ENCODE measurements at regions not wholly inside any gene's neighbourhood (a gene's known extent, or its start where the extent isn't known, plus 50 kb on each side); places are given as distances from the start of the nearest gene placed in this dataset.

- no peak for DNase-seq (ENCODE audit: low spot score)
- TF ChIP-seq JUND (IDR thresholded peaks at IDR 0.05): no peak
- no peak for TF ChIP-seq HNF4G (IDR thresholded peaks at IDR 0.05)
- no peak for TF ChIP-seq ZBTB33 (IDR thresholded peaks at IDR 0.05)
- TF ChIP-seq ATF3 (IDR thresholded peaks at IDR 0.05): no peak
- TF ChIP-seq YY1 (IDR thresholded peaks at IDR 0.05): no peak
- no peak for TF ChIP-seq HNF4A (conservative IDR thresholded peaks at IDR 0.05)
- TF ChIP-seq, protein P1, sequence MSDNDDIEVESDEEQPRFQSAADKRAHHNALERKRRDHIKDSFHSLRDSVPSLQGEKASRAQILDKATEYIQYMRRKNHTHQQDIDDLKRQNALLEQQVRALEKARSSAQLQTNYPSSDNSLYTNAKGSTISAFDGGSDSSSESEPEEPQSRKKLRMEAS (IDR thresholded peaks at IDR 0.05): no peak
- TF ChIP-seq REST (IDR thresholded peaks at IDR 0.05): no peak
- no peak for TF ChIP-seq TAF1 (conservative IDR thresholded peaks at IDR 0.05)
- TF ChIP-seq FOXA1 (IDR thresholded peaks at IDR 0.05): no peak
- TF ChIP-seq CTCF (IDR thresholded peaks at IDR 0.05; ENCODE audit: low read depth, low read length, missing input control): no peak
- no peak for TF ChIP-seq FOXA2 (IDR thresholded peaks at IDR 0.05)
- no peak overlapping the region for H3K27ac ChIP-seq (ENCODE audit: low read depth in 1 of 2, low read length in 2 of 2)
- no peak overlapping the region for H3K4me3 ChIP-seq (ENCODE audit: low read depth in 1 of 3, low read length in 3 of 3)
- H3K9ac ChIP-seq (ENCODE audit: low read depth in 1 of 2, low read length in 2 of 2): no peak overlapping the region
- no peaks in the 10 kb centered on the region for H3K27me3 ChIP-seq (ENCODE audit: control insufficient read depth in 4 of 4, insufficient read depth in 4 of 4, low read length in 3 of 4)
- no peaks in the 10 kb centered on the region for H3K9me3 ChIP-seq (ENCODE audit: control insufficient read depth in 4 of 4, low read length in 3 of 4)
- no peaks in the 10 kb centered on the region for H3K4me1 ChIP-seq (ENCODE audit: control insufficient read depth in 4 of 4, insufficient read depth in 4 of 4, low read length in 3 of 4)
- 79% methylated on average over 2 of the region's 2 CpGs for WGBS
- H3K36me3 ChIP-seq (ENCODE audit: control insufficient read depth in 4 of 4, insufficient read depth in 3 of 4, low read depth in 1 of 4, low read length in 3 of 4): no peaks in the 10 kb centered on the region
Measured at GRCh38 chr12:58142991-58143390, 201.6 kb downstream of the ATP23 start.

- no peaks in the 10 kb centered on the region for H3K9me3 ChIP-seq (ENCODE audit: control insufficient read depth in 4 of 4, low read length in 3 of 4)
- no peak for DNase-seq (ENCODE audit: low spot score)
- H3K36me3 ChIP-seq (ENCODE audit: control insufficient read depth in 4 of 4, insufficient read depth in 3 of 4, low read depth in 1 of 4, low read length in 3 of 4): no peaks in the 10 kb centered on the region
- H3K4me3 ChIP-seq (ENCODE audit: low read depth in 1 of 3, low read length in 3 of 3): no peak overlapping the region
- no peaks in the 10 kb centered on the region for H3K27me3 ChIP-seq (ENCODE audit: control insufficient read depth in 4 of 4, insufficient read depth in 4 of 4, low read length in 3 of 4)
- WGBS: 73% methylated on average over 6 of the region's 6 CpGs
- no peak for TF ChIP-seq YY1 (IDR thresholded peaks at IDR 0.05)
- TF ChIP-seq FOXA1 (IDR thresholded peaks at IDR 0.05): no peak
- TF ChIP-seq SP1 (IDR thresholded peaks at IDR 0.05): no peak
- no peak for TF ChIP-seq ATF3 (IDR thresholded peaks at IDR 0.05)
- no peak for TF ChIP-seq EGR1 (IDR thresholded peaks at IDR 0.05; ENCODE audit: low read depth in 2 of 2)
- TF ChIP-seq RAD21 (IDR thresholded peaks at IDR 0.05): no peak
- no peak for TF ChIP-seq RXRA (IDR thresholded peaks at IDR 0.05)
- H3K9ac ChIP-seq (ENCODE audit: low read depth in 1 of 2, low read length in 2 of 2): no peak overlapping the region
- H3K4me1 ChIP-seq (ENCODE audit: control insufficient read depth in 4 of 4, insufficient read depth in 4 of 4, low read length in 3 of 4): no peaks in the 10 kb centered on the region
- no peak overlapping the region for H3K27ac ChIP-seq (ENCODE audit: low read depth in 1 of 2, low read length in 2 of 2)
Measured at GRCh38 chr12:58143498-58143995, 202.2 kb downstream of the ATP23 start.

All from liver (tissue), 8 donors.